DND-41 (cell line): ENCODE measurements at regions not wholly inside any gene's neighbourhood (a gene's known extent, or its start where the extent isn't known, plus 50 kb on each side); places are given as distances from the start of the nearest gene placed in this dataset.

ENCODE experiments used
- CTCF ChIP-seq: IDR thresholded peaks from 2 replicates; pipeline ENCODE4 v1.5.1; 2012; ENCODE audit warnings: borderline replicate concordance, low read length, moderate library complexity, mild to moderate bottlenecking; ENCODE audit not compliant: poor library complexity, severe bottlenecking; ENCODE audit errors: extremely low read depth
- EZH2 ChIP-seq: IDR thresholded peaks from 3 replicates; pipeline ENCODE4 v1.6.1; 2012; ENCODE audit warnings: borderline replicate concordance, low read depth, mild to moderate bottlenecking, moderate library complexity, low read length, inconsistent platforms; ENCODE audit not compliant: severe bottlenecking

- TF ChIP-seq CTCF (no peak), EZH2 (no peak)
Measured at GRCh38 chr6:53413326-53413725, 64.6 kb upstream of the ELOVL5 start.
